ENCODE measurements at regions not wholly inside any gene's neighbourhood (a gene's known extent, or its start where the extent isn't known, plus 50 kb on each side); places are given as distances from the start of the nearest gene placed in this dataset.

DNA sequence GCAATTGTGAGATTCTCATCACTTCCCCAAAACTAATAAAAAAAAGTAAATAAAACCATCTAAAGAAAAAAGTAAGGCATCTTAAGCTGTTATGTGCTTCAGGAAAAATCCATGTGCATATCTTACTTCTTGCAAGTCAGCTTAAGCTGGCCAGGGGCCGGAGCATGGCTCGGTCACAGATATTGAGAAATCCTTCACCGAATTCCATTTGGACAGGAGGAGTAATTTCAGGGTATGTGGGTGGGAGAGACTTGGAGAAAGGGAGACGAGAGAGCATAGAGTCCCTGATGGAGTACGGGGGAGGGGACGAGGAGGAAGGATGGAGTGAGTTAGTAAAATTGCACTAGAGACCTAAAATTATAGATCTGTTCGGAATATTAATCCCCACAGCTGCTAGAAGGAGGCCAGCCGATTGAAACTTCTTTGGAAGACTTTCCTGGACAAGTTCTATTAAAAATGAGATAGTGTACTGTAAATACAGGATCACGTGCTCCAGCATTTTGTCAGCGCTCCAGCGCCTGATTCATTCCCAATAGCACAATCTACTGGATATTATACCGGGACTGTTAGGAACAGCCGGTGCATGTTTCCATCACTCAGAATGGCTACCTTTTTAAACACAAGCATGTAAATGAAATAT is 438.5 kb downstream of the ZNF516 start:
- Histone ChIP-seq H3K9ac (ENCODE audit: low read length in 5 of 5) (no peak overlapping the region), H3K9me3 (ENCODE audit: control insufficient read depth in 5 of 5, low read length in 5 of 5) (peaks cover 0 to 3% (median 0%) of the 10 kb centered on the region in 5 donors), H3K36me3 (ENCODE audit: control insufficient read depth in 5 of 5, insufficient read depth in 5 of 5, low read length in 5 of 5) (no peaks in the 10 kb centered on the region), H3K4me3 (ENCODE audit: low read depth in 1 of 5, low read length in 5 of 5) (peak overlapping the region; percentile 20 to 53 (median 34)), H3K4me1 (ENCODE audit: control insufficient read depth in 5 of 5, insufficient read depth in 5 of 5, low read length in 5 of 5) (peaks cover 3 to 30% (median 14%) of the 10 kb centered on the region in 5 donors), H3K27me3 (ENCODE audit: control insufficient read depth in 5 of 5, insufficient read depth in 4 of 5, low read length in 5 of 5) (no peaks in the 10 kb centered on the region), H3K27ac (ENCODE audit: low read depth, low read length) (no peak overlapping the region)

- Histone ChIP-seq H3K36me3 (ENCODE audit: control insufficient read depth in 5 of 5, insufficient read depth in 5 of 5, low read length in 5 of 5) (no peaks in the 10 kb centered on the region), H3K27me3 (ENCODE audit: control insufficient read depth in 5 of 5, insufficient read depth in 4 of 5, low read length in 5 of 5) (no peaks in the 10 kb centered on the region), H3K4me1 (ENCODE audit: control insufficient read depth in 5 of 5, insufficient read depth in 5 of 5, low read length in 5 of 5) (peaks cover 3 to 36% (median 22%) of the 10 kb centered on the region in 5 donors), H3K27ac (ENCODE audit: low read depth, low read length) (no peak overlapping the region), H3K4me3 (ENCODE audit: low read depth in 1 of 5, low read length in 5 of 5) (no peak overlapping the region), H3K9me3 (ENCODE audit: control insufficient read depth in 5 of 5, low read length in 5 of 5) (peaks cover 0 to 3% (median 0%) of the 10 kb centered on the region in 5 donors), H3K9ac (ENCODE audit: low read length in 5 of 5) (no peak overlapping the region)
These were observed 439.5 kb downstream of the ZNF516 start for GRCh38 chr18:76055578-76055977.

GRCh38 chr18:76055025-76055424 is 440.0 kb downstream of the ZNF516 start:
- Histone ChIP-seq H3K9me3 (ENCODE audit: control insufficient read depth in 5 of 5, low read length in 5 of 5) (peaks cover 0 to 3% (median 0%) of the 10 kb centered on the region in 5 donors), H3K27me3 (ENCODE audit: control insufficient read depth in 5 of 5, insufficient read depth in 4 of 5, low read length in 5 of 5) (no peaks in the 10 kb centered on the region), H3K9ac (ENCODE audit: low read length in 5 of 5) (no peak overlapping the region), H3K4me1 (ENCODE audit: control insufficient read depth in 5 of 5, insufficient read depth in 5 of 5, low read length in 5 of 5) (peaks cover 3 to 36% (median 22%) of the 10 kb centered on the region in 5 donors), H3K36me3 (ENCODE audit: control insufficient read depth in 5 of 5, insufficient read depth in 5 of 5, low read length in 5 of 5) (no peaks in the 10 kb centered on the region), H3K27ac (ENCODE audit: low read depth, low read length) (no peak overlapping the region), H3K4me3 (ENCODE audit: low read depth in 1 of 5, low read length in 5 of 5) (no peak overlapping the region)

GRCh38 chr18:76054156-76054555 is 440.9 kb downstream of the ZNF516 start:
- no peaks in the 10 kb centered on the region for H3K36me3 ChIP-seq (ENCODE audit: control insufficient read depth in 5 of 5, insufficient read depth in 5 of 5, low read length in 5 of 5)
- no peak overlapping the region for H3K9ac ChIP-seq (ENCODE audit: low read length in 5 of 5)
- no peaks in the 10 kb centered on the region for H3K27me3 ChIP-seq (ENCODE audit: control insufficient read depth in 5 of 5, insufficient read depth in 4 of 5, low read length in 5 of 5)
- H3K4me1 ChIP-seq (ENCODE audit: control insufficient read depth in 5 of 5, insufficient read depth in 5 of 5, low read length in 5 of 5) = peaks cover 3 to 36% (median 22%) of the 10 kb centered on the region in 5 donors
- H3K27ac ChIP-seq (ENCODE audit: low read depth, low read length) = no peak overlapping the region
- H3K9me3 ChIP-seq (ENCODE audit: control insufficient read depth in 5 of 5, low read length in 5 of 5) = peaks cover 0 to 3% (median 0%) of the 10 kb centered on the region in 5 donors
- H3K4me3 ChIP-seq (ENCODE audit: low read depth in 1 of 5, low read length in 5 of 5) = no peak overlapping the region

GRCh38 chr18:76053551-76053950 is 441.5 kb downstream of the ZNF516 start:
- Histone ChIP-seq H3K9me3 (ENCODE audit: control insufficient read depth in 5 of 5, low read length in 5 of 5) (no peaks in the 10 kb centered on the region), H3K27me3 (ENCODE audit: control insufficient read depth in 5 of 5, insufficient read depth in 4 of 5, low read length in 5 of 5) (no peaks in the 10 kb centered on the region), H3K4me3 (ENCODE audit: low read depth in 1 of 5, low read length in 5 of 5) (no peak overlapping the region), H3K9ac (ENCODE audit: low read length in 5 of 5) (no peak overlapping the region), H3K36me3 (ENCODE audit: control insufficient read depth in 5 of 5, insufficient read depth in 5 of 5, low read length in 5 of 5) (no peaks in the 10 kb centered on the region), H3K27ac (ENCODE audit: low read depth, low read length) (no peak overlapping the region), H3K4me1 (ENCODE audit: control insufficient read depth in 5 of 5, insufficient read depth in 5 of 5, low read length in 5 of 5) (peaks cover 3 to 36% (median 22%) of the 10 kb centered on the region in 5 donors)

- Histone ChIP-seq H3K4me3 (ENCODE audit: low read depth in 1 of 5, low read length in 5 of 5) (peak overlapping the region in 1 of 5 donors; percentile 37), H3K27ac (ENCODE audit: low read depth, low read length) (no peak overlapping the region), H3K36me3 (ENCODE audit: control insufficient read depth in 5 of 5, insufficient read depth in 5 of 5, low read length in 5 of 5) (no peaks in the 10 kb centered on the region), H3K27me3 (ENCODE audit: control insufficient read depth in 5 of 5, insufficient read depth in 4 of 5, low read length in 5 of 5) (no peaks in the 10 kb centered on the region), H3K9ac (ENCODE audit: low read length in 5 of 5) (no peak overlapping the region), H3K4me1 (ENCODE audit: control insufficient read depth in 5 of 5, insufficient read depth in 5 of 5, low read length in 5 of 5) (peaks cover 3 to 35% (median 22%) of the 10 kb centered on the region in 5 donors), H3K9me3 (ENCODE audit: control insufficient read depth in 5 of 5, low read length in 5 of 5) (no peaks in the 10 kb centered on the region)
These were observed 442.8 kb downstream of the ZNF516 start for GRCh38 chr18:76052227-76052595.

DNA sequence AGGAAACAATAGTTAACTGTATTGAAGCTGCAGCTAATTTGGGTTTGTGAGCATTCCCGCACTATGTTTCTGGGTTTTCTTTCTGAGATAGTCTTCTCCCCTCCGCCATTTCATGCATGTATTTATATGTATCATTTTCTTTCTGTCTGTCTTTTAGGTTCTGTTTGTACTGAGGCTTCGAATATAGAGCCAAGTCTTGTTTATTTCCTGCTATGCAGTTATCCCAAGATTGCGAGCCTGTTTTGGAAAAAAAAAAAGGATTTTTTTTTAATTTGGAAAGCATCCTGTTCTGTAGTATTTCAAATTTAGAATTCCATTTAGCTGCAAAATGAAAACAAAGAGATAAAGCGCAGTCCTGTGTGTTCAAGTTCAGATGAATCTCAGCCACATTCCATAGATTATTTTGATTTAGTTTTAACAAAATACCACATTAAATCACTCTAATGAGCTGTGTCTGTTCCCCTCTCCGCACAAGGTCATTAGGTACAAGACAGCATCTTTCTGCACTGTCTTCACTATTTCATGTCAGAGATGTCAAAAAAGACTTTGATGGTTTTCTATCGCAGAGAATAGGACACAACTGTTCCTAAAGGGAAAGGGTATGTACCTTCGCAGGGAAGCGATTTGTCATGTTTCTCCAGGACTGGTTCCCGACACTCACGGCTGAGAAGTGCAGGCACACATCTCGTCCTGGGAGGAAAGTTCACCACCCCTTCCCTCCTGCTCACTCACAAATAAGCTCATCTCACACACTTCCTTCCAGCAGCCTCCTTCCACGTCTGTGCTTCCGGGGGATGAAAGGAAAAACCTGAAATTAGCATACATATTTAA is 443.4 kb downstream of the ZNF516 start:
- peak overlapping the region; percentile 0 to 37 (median 28) for H3K4me3 ChIP-seq (ENCODE audit: low read depth in 1 of 5, low read length in 5 of 5)
- H3K4me1 ChIP-seq (ENCODE audit: control insufficient read depth in 5 of 5, insufficient read depth in 5 of 5, low read length in 5 of 5) = peaks cover 3 to 29% (median 17%) of the 10 kb centered on the region in 5 donors
- no peak overlapping the region for H3K9ac ChIP-seq (ENCODE audit: low read length in 5 of 5)
- H3K9me3 ChIP-seq (ENCODE audit: control insufficient read depth in 5 of 5, low read length in 5 of 5) = no peaks in the 10 kb centered on the region
- no peaks in the 10 kb centered on the region for H3K36me3 ChIP-seq (ENCODE audit: control insufficient read depth in 5 of 5, insufficient read depth in 5 of 5, low read length in 5 of 5)
- H3K27ac ChIP-seq (ENCODE audit: low read depth, low read length) = peak overlapping the region; percentile 55
- no peaks in the 10 kb centered on the region for H3K27me3 ChIP-seq (ENCODE audit: control insufficient read depth in 5 of 5, insufficient read depth in 4 of 5, low read length in 5 of 5)

DNA sequence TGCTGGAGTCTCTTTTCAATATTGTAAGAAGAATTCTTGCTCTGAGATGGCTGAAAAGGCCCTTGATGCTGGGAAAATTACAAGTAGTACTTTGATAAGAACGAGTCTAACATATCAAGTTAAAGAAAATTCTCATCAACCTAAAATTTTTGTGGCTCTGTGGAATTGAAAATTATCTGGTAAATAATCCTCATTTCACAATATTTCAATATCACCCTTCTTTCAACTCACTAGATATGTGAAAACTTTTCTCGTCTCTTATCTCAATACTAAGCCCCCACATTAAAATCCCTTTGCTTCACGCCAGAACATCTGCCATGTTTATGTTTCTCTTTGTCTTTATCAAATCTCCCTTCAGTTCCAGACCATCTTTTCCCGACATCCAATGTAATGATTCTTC is 448.8 kb downstream of the ZNF516 start:
- no peak overlapping the region for H3K9ac ChIP-seq (ENCODE audit: low read length in 5 of 5)
- H3K27me3 ChIP-seq (ENCODE audit: control insufficient read depth in 5 of 5, insufficient read depth in 4 of 5, low read length in 5 of 5) = no peaks in the 10 kb centered on the region
- H3K9me3 ChIP-seq (ENCODE audit: control insufficient read depth in 5 of 5, low read length in 5 of 5) = no peaks in the 10 kb centered on the region
- no peaks in the 10 kb centered on the region for H3K36me3 ChIP-seq (ENCODE audit: control insufficient read depth in 5 of 5, insufficient read depth in 5 of 5, low read length in 5 of 5)
- H3K27ac ChIP-seq (ENCODE audit: low read depth, low read length) = no peak overlapping the region
- H3K4me3 ChIP-seq (ENCODE audit: low read depth in 1 of 5, low read length in 5 of 5) = no peak overlapping the region
- peaks cover 0 to 6% (median 3%) of the 10 kb centered on the region in 5 donors for H3K4me1 ChIP-seq (ENCODE audit: control insufficient read depth in 5 of 5, insufficient read depth in 5 of 5, low read length in 5 of 5)

DNA sequence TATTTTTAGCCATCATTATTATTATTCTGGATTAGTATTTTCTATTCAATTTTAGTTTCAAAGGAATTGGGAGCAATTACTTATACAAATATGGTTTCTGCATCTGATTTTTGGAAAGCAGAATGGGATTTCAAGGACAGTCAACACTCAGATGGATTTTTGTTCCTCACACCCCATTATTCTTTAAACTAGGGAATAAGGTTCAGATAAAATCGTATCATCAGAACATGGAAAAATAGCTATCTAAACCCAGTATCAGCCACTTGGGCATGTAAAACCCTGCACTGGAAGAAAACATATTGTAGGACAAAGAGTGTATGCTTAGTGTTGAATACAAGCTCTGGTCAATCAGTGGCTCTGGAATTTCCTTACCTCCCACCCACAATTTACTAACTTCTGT is 452.5 kb downstream of the ZNF516 start:
- Histone ChIP-seq H3K4me3 (ENCODE audit: low read depth in 1 of 5, low read length in 5 of 5) (no peak overlapping the region), H3K27ac (ENCODE audit: low read depth, low read length) (no peak overlapping the region), H3K9me3 (ENCODE audit: control insufficient read depth in 5 of 5, low read length in 5 of 5) (no peaks in the 10 kb centered on the region), H3K27me3 (ENCODE audit: control insufficient read depth in 5 of 5, insufficient read depth in 4 of 5, low read length in 5 of 5) (no peaks in the 10 kb centered on the region), H3K36me3 (ENCODE audit: control insufficient read depth in 5 of 5, insufficient read depth in 5 of 5, low read length in 5 of 5) (no peaks in the 10 kb centered on the region), H3K9ac (ENCODE audit: low read length in 5 of 5) (no peak overlapping the region), H3K4me1 (ENCODE audit: control insufficient read depth in 5 of 5, insufficient read depth in 5 of 5, low read length in 5 of 5) (no peaks in the 10 kb centered on the region)

DNA sequence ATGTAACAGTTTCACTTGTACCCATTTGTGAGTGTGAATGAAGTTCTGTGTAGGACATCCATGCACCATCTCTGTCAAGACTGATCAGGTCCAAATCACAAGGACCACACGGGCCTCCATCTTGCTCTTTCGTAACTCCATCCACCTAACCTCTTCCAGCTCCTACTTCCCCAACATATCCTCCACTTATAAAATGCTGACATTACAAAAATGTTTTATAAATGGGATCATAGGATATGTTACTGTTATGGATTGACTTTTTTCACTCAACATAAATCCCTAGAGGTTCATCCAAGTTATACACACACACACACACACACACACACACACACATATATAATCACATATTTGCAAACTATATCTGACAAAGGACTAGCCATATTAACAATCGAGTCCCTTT is 476.8 kb downstream of the ZNF516 start:
- H3K9ac ChIP-seq (ENCODE audit: low read length in 5 of 5) = no peak overlapping the region
- H3K27ac ChIP-seq (ENCODE audit: low read depth, low read length) = no peak overlapping the region
- H3K27me3 ChIP-seq (ENCODE audit: control insufficient read depth in 5 of 5, insufficient read depth in 4 of 5, low read length in 5 of 5) = no peaks in the 10 kb centered on the region
- peaks cover 0 to 4% (median 3%) of the 10 kb centered on the region in 5 donors for H3K9me3 ChIP-seq (ENCODE audit: control insufficient read depth in 5 of 5, low read length in 5 of 5)
- no peak overlapping the region for H3K4me3 ChIP-seq (ENCODE audit: low read depth in 1 of 5, low read length in 5 of 5)
- no peaks in the 10 kb centered on the region for H3K4me1 ChIP-seq (ENCODE audit: control insufficient read depth in 5 of 5, insufficient read depth in 5 of 5, low read length in 5 of 5)
- no peaks in the 10 kb centered on the region for H3K36me3 ChIP-seq (ENCODE audit: control insufficient read depth in 5 of 5, insufficient read depth in 5 of 5, low read length in 5 of 5)
